NCI-H446 (cell line): ENCODE measurements at regions not wholly inside any gene's neighbourhood (a gene's known extent, or its start where the extent isn't known, plus 50 kb on each side); places are given as distances from the start of the nearest gene placed in this dataset.

Experiments
- DNase-seq, 2 experiments: peaks; one replicate each; lab custom pipeline; 2025; lab: John Stamatoyannopoulos, UW

DNA sequence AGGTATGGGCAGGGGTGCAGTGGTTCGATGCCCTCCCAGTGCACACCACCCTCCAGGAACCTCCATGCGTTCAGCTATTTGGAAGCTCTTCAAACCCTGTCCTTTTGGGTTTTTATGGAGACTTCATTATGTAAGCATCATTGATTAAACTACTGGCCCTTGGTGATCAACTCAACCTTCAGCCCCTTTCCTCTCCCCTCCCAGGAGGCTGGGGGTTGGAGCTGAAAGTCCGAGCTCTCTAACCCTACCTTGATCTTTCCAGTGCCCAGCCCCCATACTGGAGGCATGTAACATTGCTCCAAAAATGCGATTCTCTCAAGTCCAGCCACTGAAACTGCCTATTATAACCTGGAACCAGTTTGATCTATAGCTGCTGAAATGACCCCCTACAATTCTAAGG is 188.1 kb downstream of the IPO8 start:
- DNase-seq, result no peak

DNA sequence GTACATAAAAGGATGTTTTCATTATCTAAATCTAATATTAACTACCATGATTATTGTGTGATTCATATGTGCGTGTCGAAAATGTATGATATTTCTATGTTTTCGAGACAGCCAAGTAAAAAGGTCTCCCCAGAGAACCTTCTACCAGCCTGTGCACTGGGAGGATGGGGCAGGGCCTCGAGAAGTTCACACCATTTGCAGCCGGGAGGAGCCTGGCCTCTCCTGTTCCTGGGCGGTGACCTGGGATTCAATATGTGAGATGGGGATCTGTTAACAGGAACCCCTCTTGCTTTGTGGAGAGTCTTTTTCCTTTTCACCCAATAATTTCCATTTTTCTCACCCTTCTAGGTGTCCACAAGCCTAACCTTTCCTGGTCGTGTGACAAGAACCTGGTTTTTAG is 189.3 kb downstream of the IPO8 start:
- DNase-seq, result no peak

DNA sequence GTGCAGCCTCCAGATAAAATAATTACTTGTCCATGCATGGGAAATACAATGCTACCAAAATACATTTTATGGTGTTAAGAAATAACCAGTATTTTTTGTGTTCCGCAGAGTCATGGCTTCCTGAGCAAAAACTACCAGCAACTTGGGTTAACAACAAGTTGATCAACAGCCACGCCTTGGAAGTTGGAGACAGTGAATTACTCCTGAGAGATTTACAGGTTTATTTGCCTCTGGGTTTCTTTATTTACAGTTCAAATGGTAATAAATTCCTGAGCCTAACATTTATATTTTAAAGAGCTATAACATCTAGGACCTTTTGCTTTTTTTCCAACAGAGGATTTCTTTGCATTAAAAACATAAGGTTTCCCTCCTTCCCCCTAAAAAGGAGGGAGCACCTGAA is 194.0 kb downstream of the IPO8 start:
- DNase-seq, result no peak

DNA sequence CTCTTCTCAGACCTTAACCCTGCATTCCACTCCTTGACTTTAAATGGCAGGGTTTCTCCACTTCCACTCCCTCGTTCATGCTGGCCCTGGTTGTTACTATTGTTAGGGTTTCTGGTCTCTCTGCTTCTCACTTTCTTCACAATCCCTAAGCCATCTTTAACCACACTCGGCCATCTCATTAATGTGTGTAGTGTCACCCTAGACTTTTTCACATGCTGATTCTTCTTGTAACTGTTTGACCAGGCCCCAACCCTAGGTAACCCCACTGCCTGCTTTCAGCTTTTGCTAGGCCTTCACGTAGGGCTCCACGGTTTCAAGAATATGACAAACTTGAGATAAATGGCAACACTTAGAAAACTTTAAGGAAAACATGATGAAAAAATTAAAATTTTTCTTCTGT is 195.1 kb downstream of the IPO8 start:
- no peak for DNase-seq

DNA sequence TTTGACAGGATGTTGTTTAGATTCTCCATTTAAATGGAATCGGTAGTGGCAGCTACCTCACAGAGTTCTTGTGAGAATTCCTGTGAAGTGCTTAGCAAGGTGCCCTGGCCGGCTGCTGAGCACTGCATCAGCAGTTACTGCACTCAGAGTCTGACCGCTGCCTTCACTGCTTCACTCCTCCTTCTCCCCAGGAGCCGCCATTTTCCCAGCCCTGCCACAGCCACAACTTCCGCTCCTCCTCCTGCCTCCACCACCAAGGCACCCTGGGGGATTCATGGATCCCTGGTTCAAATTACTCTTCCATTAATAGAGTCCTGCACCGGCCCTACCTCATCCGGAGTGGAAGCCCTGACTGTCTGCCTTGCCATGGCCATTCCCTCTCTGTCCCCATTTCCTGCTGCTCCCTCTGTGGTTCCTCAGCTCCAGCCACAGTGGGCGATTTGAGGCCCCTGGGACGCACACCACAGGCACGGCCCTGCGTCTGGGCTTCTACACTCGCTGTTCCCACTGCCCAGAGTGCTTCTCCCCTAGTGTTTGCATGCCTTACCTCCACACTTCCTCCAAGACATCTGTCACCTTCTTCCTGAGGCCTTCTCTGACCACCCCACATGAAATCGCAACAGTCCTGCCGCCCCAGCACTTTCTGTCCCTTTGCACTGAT is 210.3 kb downstream of the IPO8 start:
- no peak for DNase-seq

DNA sequence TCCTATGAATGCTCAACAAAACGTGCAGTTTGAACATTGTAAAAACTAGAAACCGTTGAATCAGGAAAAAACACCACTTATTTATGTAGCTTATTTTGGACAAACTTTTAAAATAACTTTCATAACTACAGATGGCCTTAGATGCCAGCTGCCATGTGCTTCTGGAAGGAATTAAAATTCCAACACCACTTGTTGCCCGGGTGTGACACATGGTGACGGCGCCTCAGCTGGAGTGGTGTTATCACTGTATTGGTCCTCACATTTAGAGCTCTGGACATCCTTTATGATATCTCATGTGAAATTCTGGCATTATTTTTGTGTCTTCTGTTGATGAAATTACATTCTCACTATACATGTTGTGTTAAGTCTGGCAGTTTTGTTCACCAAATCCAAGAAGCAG is 211.0 kb downstream of the IPO8 start:
- DNase-seq, result no peak

DNA sequence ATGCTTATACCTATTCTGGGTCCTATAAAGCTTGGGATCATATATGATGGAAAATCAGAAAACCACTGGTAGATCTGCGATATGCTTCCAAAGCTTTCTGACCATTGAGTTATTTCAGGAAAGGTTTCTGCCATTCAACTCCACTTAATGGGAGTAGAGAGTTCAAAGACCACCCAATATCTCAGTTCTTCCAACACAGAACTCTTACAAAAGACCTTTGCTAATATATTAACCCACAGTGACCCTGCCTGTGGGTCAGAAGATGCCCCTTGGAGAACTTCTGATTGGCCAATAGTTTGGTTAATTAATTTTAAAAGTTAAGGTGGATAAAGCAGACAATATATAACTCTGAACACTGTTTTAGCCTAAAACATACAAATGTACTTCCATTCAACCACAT is 213.0 kb downstream of the IPO8 start:
- no peak for DNase-seq

DNA sequence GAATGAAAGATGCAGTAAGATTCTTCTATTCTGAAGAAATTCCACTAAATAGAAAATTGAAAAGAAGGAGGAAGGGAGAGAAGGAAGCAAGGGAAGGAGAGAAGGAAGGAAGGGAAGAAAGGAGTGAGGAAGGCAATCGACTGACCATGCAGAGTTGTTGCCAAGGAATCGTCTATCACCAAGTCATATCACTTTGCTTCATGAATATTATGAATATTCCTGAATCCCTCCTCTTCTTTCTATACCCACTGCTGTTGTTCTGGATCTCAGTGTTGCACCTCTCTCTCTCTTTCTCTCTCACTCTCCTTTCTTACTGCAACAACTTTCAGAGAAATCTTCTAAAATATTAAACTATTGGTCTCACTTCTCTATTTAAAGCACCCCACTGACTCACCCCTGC is 222.4 kb downstream of the IPO8 start:
- DNase-seq, result no peak

DNA sequence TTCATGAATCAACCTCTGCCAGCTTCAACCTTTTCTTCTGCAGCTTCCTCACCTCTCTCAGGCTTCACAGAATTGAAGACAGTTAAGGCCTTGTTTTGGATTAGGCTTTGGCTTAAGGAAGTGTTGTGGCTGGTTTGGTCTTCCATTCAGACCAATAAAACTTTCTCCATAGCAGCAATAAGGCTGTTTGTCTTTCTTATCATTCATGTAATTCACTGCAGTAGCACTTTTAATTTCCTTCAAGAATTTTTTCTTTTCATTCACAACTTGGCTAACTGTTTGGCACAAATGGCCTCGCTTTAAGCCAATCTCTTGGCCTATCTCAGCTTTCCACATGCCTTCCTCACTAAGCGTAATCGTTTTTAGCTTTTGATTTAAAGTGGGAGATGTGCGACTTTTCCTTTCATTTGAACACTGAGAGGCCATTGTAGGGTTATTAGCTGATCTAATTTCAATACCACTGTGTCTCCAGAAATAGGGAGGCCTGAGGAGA is 229.5 kb downstream of the IPO8 start:
- no peak for DNase-seq

DNA sequence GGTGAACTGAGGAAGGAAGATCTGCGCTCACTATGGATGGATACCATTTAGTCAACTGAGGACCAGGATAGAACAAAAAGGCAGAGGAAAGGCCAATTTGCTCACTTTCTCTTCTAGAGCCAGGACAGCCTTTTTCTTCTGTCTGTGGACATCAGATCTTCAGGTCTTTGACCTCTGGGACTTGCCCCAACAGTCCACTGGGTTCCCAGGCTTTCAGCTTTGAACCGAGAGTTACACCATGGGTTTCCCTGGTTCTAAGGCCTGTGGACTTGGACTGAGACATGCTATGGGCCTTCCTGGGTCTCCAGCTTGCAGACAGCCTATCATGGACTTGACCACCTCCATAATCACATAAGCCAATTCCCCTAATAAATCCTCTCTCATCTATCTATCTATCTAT is 232.0 kb downstream of the IPO8 start:
- DNase-seq, result no peak

DNA sequence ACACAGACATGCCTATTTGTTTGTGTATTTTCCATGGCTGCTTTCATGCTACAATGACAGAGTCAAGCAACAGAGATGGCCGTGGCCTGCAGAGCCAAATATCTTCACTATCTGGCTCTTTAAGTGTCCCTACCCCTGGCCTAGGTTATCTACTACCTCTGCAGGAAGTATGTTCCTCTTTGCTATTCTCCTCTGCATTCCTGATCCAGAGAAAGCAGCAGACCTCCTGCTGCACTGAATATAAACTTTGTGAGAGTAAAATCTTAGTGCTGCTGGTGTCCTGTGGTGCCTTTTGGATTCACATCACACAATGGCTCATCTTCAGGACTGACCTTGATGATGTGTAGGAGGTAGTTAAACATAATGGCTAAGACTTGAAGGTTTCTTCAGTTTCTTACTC is 233.4 kb downstream of the IPO8 start:
- DNase-seq, result no peak

DNA sequence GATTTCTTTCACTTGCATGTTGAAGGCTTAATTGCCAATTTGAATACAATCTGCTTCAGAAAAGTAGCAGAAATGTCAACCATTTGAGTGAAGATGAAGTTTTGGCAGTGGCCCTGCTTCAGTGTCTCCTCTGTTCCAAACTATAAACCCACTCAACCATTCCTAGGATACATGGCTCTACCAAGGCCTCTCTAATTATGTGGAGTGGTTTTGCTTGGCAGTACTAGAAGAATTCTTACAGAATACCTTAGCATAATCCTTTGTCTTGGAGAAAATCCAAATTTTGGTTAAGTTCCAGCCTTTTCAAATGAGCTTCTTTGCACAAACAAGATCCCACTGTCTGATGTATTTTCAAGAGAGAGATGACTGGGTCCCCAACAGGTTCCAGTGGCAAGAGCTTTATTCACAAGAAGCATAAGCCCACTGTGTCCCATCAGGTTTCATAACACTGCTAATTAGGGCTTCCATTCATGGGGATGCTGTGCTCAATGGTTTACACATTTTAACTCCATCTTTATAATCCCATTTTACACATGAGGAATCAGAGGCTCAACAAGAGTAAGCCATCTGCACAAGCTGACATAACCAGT is 234.5 kb downstream of the IPO8 start:
- no peak for DNase-seq

DNA sequence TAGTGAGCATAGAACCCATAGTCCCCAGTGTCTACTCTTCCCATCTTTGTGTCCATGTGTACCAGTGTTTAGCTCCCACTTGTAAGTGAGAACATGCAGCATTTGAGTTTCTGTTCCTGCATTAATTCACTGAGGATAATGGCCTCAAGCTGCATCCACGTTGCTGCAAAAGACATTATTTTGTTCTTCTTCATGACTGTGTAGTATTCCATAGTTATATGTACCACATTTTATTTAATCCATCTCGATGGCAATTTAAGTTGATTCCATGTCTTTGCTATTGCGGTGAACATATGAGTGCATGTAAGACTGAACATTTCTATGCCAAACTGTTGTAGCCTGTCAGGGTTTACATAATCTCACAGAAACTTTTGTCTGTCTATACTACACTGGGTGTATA is 237.2 kb downstream of the IPO8 start:
- no peak for DNase-seq

DNA sequence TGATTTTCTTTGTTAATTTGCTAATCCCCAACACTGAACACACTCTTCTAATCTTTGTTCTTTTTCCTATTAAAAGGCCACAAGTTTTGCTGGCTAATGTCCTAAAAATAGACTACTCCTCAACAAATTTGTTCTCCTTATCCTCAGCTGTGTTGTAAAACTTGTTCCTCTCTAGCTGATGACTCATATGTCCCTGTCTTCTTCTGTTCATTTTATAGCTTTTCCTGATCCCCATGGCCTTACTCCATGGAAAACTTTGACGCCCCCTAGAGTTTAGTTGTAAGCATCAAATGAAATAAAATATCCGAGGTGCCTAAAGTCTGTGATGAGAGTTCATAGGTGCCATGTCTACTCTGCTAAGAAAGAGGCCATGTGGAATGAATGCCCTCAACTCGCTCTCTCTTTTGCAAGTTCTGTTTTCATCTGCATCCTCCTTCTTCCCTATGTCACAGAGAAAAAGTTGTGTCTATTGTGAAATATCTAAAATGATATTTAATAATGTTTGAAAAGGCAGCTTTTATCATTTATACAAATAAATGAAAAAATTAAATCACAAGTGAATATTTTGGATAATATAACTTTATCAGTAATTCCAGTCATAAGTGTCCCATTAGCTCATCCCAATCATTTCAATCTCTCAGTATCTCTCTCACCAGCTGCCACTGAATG is 237.9 kb downstream of the IPO8 start:
- DNase-seq, result peak in 1 of 2 experiments; percentile 2

DNA sequence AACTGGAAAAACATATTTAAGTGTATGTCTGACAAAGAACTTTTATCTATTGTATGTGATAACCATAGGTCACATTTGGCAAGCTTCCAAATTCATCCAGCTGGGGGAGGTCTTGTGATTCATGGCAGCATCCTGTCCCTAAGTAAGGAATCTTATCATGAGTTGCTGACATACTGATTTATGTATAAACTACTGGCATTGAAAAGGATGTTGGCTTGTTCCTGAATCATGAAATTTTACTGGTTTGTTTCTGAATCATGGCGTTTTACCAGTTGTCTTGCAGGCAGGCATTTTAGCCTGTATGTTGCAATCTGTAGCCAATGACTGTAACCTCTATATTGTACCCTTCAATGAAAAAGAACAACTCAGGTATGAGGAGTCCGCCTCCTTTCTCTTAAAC is 244.8 kb downstream of the IPO8 start:
- no peak for DNase-seq

DNA sequence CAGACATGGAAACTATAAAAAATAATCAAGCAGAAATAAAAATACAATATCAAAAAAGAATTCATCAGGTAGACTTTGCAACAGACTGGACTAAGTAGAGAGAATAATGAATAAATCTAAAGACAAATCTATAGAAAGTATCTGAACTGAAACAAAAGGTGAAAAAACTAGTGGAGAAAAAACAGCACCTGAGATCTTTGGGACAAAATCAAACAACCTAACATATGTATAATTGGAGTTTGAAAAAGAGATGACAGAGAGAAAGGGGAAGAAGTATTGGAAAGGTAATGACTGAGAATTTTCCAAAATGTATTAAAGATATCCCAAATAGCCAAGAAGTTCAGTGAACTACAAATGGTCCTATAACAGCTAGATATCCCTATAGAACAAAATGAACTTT is 245.4 kb downstream of the IPO8 start:
- no peak for DNase-seq

DNA sequence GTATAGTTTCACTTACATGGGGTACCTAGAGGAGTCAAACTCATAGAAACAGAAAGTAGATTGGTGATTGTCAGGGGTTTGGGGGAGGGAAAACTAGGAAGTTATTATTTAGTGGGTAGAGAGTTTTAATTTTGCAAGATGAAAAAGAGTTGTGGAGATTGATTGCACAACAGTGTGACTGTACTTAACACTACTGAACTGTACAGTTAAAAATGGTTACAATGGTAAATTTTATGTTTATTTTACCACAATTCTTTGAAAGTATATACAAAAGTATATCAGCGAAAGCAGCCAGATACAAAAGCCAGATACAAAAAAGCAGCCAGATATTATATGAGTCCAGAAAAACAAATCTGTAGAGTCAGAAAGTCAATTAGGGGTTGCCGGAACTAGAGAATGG is 247.6 kb downstream of the IPO8 start:
- DNase-seq, result no peak

DNA sequence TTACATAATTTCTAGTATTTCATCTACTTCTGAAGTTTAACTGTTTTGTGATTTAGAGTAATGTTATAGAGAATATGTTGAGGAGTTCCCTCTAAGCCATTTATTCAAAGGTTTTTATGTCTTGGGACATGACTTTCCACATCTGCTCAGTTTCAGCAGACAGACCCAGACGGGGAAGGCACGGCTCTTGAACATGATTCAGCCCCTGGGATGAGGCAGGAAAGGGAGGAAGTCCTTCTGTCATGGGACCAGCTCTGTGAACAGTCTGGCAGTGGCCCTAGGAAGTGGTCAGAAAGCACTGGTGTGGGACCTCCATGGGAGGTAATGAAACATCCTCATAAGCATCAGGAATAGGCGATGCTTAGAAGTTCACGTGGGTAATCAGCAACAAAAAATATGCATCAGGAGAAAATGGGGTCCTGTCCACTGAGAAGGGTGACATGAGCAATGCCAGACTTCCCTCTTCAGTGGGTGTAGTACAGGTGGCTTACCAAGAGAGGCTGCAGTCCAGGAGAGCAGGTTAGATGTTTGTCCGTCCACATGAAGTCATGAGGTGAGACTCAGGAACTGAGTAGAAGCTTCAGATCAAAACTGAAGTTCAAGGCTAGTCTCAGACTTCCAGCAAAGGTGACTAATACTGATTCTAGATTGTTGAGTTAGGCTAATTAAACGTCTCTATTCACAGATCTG is 248.5 kb downstream of the IPO8 start:
- DNase-seq, result no peak

DNA sequence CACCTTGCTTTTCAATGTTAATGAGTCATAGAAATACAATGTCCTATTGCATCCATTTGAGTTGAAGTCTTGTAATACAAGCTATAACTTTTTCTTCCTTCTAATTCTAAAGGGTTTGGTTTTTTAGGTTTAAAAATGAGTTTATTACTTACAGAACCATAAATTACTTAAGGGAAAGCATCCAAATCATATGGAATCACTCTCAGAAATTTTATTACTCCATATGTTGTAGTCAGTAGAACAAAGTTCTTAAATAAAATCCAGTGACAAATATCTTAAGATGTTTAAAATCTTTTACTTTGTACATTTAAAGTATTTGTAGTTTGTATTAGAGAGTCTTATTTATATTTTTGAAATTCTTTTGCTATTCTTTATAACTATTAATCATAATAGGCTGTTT is 253.2 kb downstream of the IPO8 start:
- no peak for DNase-seq

DNA sequence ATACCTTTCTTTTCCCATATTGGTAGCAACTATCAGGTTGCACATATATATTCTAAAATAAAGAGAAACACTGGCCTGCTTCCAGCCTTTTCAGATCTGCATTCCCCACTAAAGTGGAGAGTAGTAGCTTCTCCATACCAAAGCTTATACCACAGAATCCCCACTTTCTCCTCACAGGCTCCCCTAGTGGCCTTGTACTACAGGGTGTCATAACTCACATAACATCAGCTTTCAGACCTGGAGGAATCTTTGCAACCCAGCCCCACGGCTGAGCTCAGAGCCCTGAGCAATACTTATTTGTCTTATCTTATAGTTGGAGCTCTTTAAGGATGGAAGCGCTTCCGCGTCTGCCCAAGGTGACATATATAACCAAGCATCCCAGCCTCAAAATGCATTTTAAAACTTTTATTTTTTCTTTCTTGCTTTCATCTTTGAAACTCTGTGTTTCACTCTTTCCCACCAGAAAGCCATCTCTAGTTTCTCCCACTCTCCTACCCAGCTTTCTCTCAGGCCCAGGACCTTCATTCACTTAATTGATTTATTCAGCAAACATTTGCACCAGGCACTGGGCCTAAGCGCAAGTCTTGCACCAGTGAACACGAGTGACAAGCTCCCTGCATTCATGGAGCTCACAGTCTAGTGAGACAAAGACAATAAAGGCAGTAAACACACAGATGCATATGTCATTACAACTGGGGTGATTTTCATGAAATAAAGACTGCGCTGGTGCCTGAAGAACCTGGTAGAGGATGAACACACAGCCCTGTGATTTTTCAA is 254.7 kb downstream of the IPO8 start:
- DNase-seq, result no peak

DNA sequence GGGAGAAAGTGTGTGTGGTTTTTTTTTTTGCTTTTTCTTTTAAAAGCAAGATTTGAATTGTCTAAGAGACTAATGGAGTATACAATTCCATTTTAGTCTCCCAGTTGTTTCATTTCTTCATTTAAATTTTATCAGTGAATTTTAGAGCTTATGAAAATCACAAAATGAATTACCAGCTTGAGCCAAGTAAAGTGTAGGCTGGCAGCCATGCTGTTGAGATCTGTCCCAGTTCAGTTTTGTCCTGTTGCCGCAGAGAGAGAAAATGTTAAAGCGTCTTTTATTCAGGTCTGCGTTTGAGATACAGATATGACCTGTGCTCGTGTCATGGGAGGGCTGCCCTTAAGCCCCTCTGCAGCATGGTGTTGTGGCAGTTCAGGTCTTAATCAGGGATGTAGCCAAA is 256.5 kb downstream of the IPO8 start:
- no peak for DNase-seq

DNA sequence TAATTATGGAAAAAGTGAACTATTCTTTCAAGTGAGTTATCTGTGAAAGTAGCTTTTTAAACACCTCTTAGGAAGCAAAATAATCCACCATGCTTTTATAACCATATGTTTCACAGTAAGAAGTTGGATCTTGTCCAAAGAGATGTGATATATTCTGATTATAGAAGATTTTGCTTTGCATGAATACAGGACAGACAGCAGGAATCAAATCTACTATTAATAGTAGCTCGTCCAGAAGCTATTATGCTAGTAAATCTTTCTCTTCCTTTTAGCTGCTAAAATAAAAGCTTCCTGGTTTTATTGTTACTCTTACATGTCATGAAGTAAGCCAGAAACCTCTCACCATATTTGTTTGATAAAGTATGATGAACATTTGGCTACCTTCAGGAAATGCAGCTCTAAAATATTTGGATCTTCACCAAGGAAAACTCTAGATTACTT is 257.0 kb downstream of the IPO8 start:
- no peak for DNase-seq
